GM19324 (cell line): ENCODE measurements at regions not wholly inside any gene's neighbourhood (a gene's known extent, or its start where the extent isn't known, plus 50 kb on each side); places are given as distances from the start of the nearest gene placed in this dataset.

Experiments
- ATAC-seq: cut with Tn5 transposase; IDR thresholded peaks from one replicate; pipeline ENCODE4 v1.9.1; 2021; ENCODE audit warnings: mild to moderate bottlenecking, moderate library complexity; ENCODE audit not compliant: unreplicated experiment, low FRiP score

- ATAC-seq: no peak
Observed at GRCh38 chr1:221098471-221099405, 219.5 kb downstream of the HLX start.

DNA sequence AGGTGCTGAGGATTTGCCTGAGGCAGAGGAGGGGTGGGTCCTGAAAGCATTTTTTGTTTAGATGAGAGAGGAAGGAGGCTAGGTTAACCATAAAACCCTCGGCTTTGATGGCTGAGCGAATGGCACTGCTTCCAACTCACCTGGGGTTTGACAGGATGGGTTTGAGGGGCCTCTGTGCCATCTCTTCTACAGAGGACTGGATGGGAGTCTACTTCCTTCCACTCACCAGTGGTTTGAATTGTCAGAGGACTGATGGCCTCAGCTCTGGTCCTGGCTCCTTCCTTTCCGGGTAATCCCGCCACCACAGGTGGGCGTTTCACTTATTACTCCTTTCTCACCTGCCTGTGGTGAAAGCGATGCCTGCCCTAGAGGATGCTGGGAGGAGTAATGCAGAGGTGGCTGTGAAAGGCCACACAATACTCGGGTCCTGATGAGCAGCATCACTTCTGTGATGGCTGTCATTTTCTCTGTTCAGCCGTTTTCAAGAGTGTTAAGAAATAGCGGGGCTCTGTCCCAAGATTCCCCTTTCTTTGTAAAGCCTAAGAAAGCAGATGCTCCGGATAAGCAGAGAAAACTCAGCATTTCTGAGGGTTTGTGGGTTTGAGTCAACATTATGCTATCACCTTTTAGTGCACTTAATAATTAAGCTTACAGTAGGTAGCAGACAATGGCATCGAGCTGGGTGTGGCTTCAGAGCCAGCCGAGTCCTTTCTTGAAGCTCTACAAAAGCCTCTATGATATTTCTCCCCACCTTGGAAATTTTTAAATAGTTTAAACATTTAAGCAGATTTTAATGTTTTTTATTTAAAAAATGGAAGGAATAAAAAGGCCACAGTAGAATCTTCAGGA lies 220.7 kb downstream of the HLX start:
- ATAC-seq: no peak

GRCh38 chr1:221100611-221101010 lies 221.4 kb downstream of the HLX start:
- no peak for ATAC-seq

- no peak for ATAC-seq
Observed at GRCh38 chr1:221101807-221102605, 222.8 kb downstream of the HLX start.

- ATAC-seq: no peak
Observed at GRCh38 chr1:221104596-221104995, 225.4 kb downstream of the HLX start.

- ATAC-seq: no peak
Observed at GRCh38 chr1:221105578-221105977, 226.3 kb downstream of the HLX start.

DNA sequence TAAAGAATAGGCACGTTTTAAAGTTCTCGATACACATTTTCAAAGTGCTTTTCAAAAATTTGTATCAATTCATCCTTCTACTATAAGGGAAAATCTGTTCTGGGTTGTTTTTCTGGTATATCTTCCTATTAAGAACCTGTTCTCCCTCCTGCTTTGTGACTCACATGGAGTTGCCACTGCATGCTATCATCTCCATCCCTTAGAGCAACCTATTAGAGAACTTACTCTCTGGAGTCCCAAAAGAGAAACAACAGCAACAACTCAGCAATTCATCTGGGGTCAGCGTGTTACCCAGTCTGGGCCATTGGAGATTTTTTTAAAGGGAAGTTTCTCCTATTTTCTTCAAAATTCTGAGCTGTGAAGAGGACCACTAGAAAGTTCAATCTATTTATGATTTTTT lies 227.4 kb downstream of the HLX start:
- ATAC-seq: no peak

- ATAC-seq: no peak
Observed at GRCh38 chr1:221109930-221110329, 230.7 kb downstream of the HLX start.

DNA sequence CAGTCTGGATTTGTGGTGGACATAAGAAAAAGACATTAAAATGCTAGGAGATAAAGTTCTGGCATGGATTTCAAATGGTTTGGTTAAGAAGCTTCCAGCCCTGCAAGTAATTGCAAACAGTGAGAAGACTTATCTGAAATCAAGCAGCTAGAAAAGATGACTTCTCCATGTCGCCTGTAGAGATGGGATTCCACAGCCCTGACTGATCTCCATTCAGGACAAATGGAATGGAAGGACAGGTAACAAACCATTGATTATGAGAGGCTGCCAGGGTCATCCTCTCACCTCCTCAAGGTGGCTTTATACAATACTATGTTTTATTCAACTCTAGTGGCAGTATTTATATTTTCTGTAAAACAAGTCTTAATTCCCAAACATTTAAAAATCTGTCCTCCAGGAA lies 237.9 kb downstream of the HLX start:
- no peak for ATAC-seq

- no peak for ATAC-seq
Observed at GRCh38 chr1:221117548-221117951, 238.3 kb downstream of the HLX start.

DNA sequence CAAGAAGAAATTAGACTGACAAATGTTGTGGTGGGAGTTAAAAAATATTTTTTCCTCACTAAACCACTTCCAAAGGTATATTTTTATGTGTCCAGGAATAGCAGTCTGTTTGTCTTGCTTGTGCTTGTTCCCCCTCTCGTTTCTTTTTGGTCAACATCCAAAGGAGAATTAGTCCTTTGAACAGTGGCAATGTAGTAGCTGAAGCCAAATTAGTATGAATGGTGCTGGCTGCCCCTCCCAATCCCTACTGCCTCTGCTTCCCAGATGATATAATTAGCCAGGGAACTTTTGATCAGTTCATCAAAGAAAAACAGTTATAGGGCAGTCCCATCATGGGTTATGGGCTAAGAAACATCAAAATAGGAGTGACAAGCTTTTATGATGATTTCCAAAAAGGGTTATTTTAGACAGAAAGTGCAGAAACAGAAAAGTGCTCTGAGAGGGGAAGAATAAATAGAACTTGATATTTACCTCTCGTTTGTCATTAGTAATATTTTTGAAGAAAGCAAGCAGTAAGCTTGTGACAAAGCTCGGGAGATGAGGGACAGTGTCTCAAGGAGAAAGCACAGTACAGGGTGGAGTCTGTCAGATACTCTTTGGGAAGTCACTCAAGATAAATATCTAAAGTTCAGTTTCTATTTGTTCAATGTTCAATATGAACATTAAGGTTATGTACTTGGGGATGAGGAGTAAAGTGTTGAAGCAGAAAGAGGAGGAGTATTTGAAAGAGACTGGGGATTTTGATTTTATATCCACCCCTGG lies 239.1 kb downstream of the HLX start:
- ATAC-seq: no peak

DNA sequence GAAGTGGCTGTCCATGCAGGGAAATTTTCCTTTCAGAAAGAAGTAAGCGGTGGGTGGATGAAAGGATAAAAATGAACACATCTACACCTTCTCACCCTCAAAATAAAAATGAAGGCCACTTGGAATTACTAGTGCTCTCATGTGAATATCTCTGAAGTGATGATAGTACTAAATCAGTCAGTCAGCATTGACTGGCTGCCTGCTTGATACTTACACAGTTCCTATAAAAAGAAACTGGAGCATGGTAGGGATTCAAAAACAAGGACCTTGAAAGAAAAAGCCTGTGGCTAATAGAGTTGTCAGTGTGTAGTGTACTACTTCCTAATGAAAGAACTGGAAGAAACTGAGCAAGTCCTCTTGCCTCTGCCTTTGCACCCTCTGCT lies 239.7 kb downstream of the HLX start:
- ATAC-seq: no peak

DNA sequence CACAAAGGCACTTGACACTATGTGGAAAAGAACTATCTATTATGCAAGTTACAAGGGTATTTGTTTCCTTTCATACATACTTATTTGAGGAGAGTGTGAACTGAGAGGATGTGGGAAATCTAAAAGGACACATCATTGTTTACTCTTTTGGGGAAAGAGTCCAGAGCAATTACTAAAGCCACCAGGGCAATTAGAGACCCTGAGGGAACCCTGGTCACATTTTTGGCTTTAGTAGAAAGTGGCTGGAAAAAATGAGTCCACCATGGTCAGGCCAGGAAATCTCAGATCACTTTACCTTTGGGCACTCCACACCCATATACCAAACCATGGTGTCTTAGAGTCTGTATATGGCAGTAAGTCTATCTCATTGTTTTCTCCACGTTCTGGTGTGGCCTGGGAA lies 243.3 kb downstream of the HLX start:
- no peak for ATAC-seq

DNA sequence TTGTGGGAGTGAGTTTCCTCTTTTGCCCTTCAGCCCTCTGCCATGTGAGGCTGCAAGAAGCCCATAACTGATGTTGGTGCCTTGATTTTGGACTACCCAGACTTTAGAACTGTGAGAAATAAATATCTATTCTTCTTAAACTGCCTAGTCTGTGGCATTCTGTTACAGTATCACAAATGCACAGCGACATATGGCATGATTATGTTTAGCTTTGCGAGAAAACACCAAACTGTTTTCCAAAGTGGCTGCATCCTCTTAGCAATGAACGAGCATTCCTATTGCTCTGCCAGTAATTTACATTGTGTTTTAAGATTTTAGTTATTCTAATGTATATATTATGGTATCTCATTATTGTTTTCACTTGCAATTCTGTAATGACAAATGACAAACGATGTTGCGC lies 246.7 kb downstream of the HLX start:
- no peak for ATAC-seq

DNA sequence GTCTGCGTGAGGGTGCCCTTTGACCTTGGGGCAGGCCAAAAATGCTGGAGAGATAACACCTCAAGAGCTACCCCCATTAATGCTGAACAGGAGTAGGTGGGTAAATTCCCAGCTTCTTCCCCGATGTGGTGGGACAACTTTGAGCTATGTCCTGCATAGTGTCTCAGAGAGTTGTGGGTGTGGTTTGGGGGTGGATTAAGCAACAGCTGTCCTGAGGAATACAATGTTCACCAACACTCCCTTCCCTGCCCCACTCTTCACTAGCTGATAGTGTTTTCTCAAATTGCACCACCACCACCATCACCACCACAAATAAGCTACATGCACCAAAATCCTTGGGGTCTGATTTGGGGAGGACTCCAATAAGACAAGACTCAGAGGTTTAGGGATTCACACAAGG lies 258.4 kb downstream of the HLX start:
- ATAC-seq: no peak

- ATAC-seq: no peak
Observed at GRCh38 chr1:221138516-221138915, 259.3 kb downstream of the HLX start.

GRCh38 chr1:221139991-221140390 lies 260.7 kb downstream of the HLX start:
- ATAC-seq: no peak

- ATAC-seq: no peak
Observed at GRCh38 chr1:221141096-221141495, 261.9 kb downstream of the HLX start.

- ATAC-seq: no peak
Observed at GRCh38 chr1:221141606-221142285, 262.5 kb downstream of the HLX start.
